ENCODE measurements at regions not wholly inside any gene's neighbourhood (a gene's known extent, or its start where the extent isn't known, plus 50 kb on each side); places are given as distances from the start of the nearest gene placed in this dataset.

GRCh38 chr2:84278386-84278785 is 180.7 kb downstream of the SUCLG1 start:
- TF ChIP-seq EP300 (IDR thresholded peaks at IDR 0.05; ENCODE audit: borderline replicate concordance) (no peak), NFIC (IDR thresholded peaks at IDR 0.05) (no peak), RAD21 (IDR thresholded peaks at IDR 0.05; ENCODE audit: low read depth) (no peak), FOXM1 (IDR thresholded peaks at IDR 0.05; ENCODE audit: borderline replicate concordance, low read depth) (no peak), REST (IDR thresholded peaks at IDR 0.05; ENCODE audit: low read depth) (no peak), TEAD4 (IDR thresholded peaks at IDR 0.05) (no peak), MAX (IDR thresholded peaks at IDR 0.05) (no peak), TAF1 (IDR thresholded peaks at IDR 0.05; ENCODE audit: low read depth) (no peak), USF1 (IDR thresholded peaks at IDR 0.05) (no peak), ZBTB7A (IDR thresholded peaks at IDR 0.05; ENCODE audit: low read depth) (no peak), EGR1 (IDR thresholded peaks at IDR 0.05) (no peak), TCF12 (IDR thresholded peaks at IDR 0.05; ENCODE audit: low read depth) (no peak)
